Ovary (tissue), 7 donors: ENCODE measurements at regions not wholly inside any gene's neighbourhood (a gene's known extent, or its start where the extent isn't known, plus 50 kb on each side); places are given as distances from the start of the nearest gene placed in this dataset.

Experiments used
- DNase-seq, 5 donors: peaks; one replicate each; pipeline ENCODE4 v3.0.0-alpha.2; 2019 to 2020
- H3K27ac ChIP-seq, 2 donors: fragments of 200-600 bp; one replicate each; pipeline versions ENCODE4 v1.5.1 to v1.8.0; 2019 to 2022
- H3K27me3 ChIP-seq: fragments of 200-600 bp; one replicate; pipeline ENCODE4 v1.8.0; 2022
- H3K36me3 ChIP-seq: fragments of 200-600 bp; sonication (generic); one replicate; pipeline ENCODE4 v1.5.1; 2019
- H3K4me1 ChIP-seq: one replicate; pipeline ENCODE4 v1.8.1; 2013; ENCODE audit warnings: mild to moderate bottlenecking, moderate library complexity; ENCODE audit not compliant: insufficient read depth
- H3K4me3 ChIP-seq: fragments of 200-600 bp; sonication (generic); one replicate; pipeline ENCODE4 v1.5.1; 2017
- H3K9me3 ChIP-seq, 2 donors: fragments of 200-600 bp in 1 of 2; sonication (generic) in 1 of 2; one replicate each; pipeline versions ENCODE4 v1.5.1 to v1.8.1; 2013 to 2019; ENCODE audit warnings: mild to moderate bottlenecking in 1 of 2, moderate library complexity in 1 of 2
- CTCF ChIP-seq, 3 donors: fragments of 450-650 bp in 2 of 3; fragments of 200-600 bp in 1 of 3; IDR thresholded peaks; one replicate each; pipeline versions ENCODE4 v1.5.1 to v1.8.0; 2016 to 2022; ENCODE audit warnings: antibody characterized with exemption in 3 of 3, mild to moderate bottlenecking in 1 of 3
- EP300 ChIP-seq: sonication (generic); formaldehyde crosslinking; IDR thresholded peaks from one replicate; pipeline ENCODE4 v1.6.1; 2017; ENCODE audit warnings: antibody characterized with exemption
- POLR2A ChIP-seq: fragments of 450-650 bp; IDR thresholded peaks from one replicate; pipeline ENCODE4 v1.6.1; 2017; ENCODE audit warnings: antibody characterized with exemption, mild to moderate bottlenecking, moderate library complexity
- WGBS, 3 donors: extraction: QIAGEN DNeasy Blood & Tissue Kit in 1 of 3; methylation state at CpG; one replicate each; pipeline versions ENCODE4 v1.1.5 to v1.1.7; 2013 to 2017; 5-methylcytosine and 5-hydroxymethylcytosine counted together
- intact Hi-C, 4 donors: fragments of 100-400 bp; cut with DNase I; formaldehyde crosslinking; loops; one replicate each; pipeline versions ENCODE4 v1.11.0 to v1.15.1; 2022 to 2023
- donor health status: DM: no; HTN: no; CAD: no; lungs with moderate emphysema.
- donor health status: DM: no; HTN: no; CAD: no.
- donor health status: Bipolar disorder and iron deficiency.
- donor health status: DM: no; HTN: no; CAD: no.
- donor health status: DM: yes; HTN: yes; CAD: no.

GRCh38 chrX:45842207-45842925, 641.7 kb upstream of the DIPK2B start:
- no peak for DNase-seq
- TF ChIP-seq CTCF (IDR thresholded peaks at IDR 0.05) (no peak), POLR2A (no peak), EP300 (no peak)

GRCh38 chrX:45840411-45840950, 639.8 kb upstream of the DIPK2B start:
- no peaks in the 10 kb centered on the region for H3K4me1 ChIP-seq
- no peaks in the 10 kb centered on the region for H3K36me3 ChIP-seq
- no peaks in the 10 kb centered on the region for H3K27me3 ChIP-seq
- no peak overlapping the region for H3K4me3 ChIP-seq
- no peak overlapping the region for H3K27ac ChIP-seq
- intact Hi-C loops, result no loop called here
- no peak for DNase-seq
- WGBS, 3 donors, result 55 to 73% (median 64%) methylated on average over 3 of the region's 3 CpGs
- no peaks in the 10 kb centered on the region for H3K9me3 ChIP-seq
- TF ChIP-seq EP300 (no peak), CTCF (IDR thresholded peaks at IDR 0.05) (no peak), POLR2A (no peak)

More at GRCh38 chrX:45842207-45842925, 641.7 kb upstream of the DIPK2B start:
- Histone ChIP-seq H3K27ac (no peak overlapping the region), H3K27me3 (no peaks in the 10 kb centered on the region), H3K36me3 (no peaks in the 10 kb centered on the region), H3K9me3 (no peaks in the 10 kb centered on the region), H3K4me3 (no peak overlapping the region), H3K4me1 (no peaks in the 10 kb centered on the region)
- 44 to 48% (median 47%) methylated on average over 2 of the region's 2 CpGs for WGBS, 3 donors
- intact Hi-C loops, result no loop called here

GRCh38 chrX:45830343-45830742, 629.7 kb upstream of the DIPK2B start:
- no peaks in the 10 kb centered on the region for H3K27me3 ChIP-seq
- no peak overlapping the region for H3K4me3 ChIP-seq
- H3K27ac ChIP-seq, result no peak overlapping the region
- WGBS, 3 donors, result 75 to 76% (median 76%) methylated on average over 2 of the region's 2 CpGs
- intact Hi-C loops, result no loop called here
- H3K36me3 ChIP-seq, result no peaks in the 10 kb centered on the region
- no peak for DNase-seq
- H3K9me3 ChIP-seq, result no peaks in the 10 kb centered on the region
- no peaks in the 10 kb centered on the region for H3K4me1 ChIP-seq
- TF ChIP-seq CTCF (IDR thresholded peaks at IDR 0.05) (no peak), EP300 (no peak), POLR2A (no peak)

GRCh38 chrX:45824471-45824870, 623.8 kb upstream of the DIPK2B start:
- Histone ChIP-seq H3K36me3 (no peaks in the 10 kb centered on the region), H3K27me3 (no peaks in the 10 kb centered on the region), H3K4me1 (peaks cover 2% of the 10 kb centered on the region), H3K9me3 (no peaks in the 10 kb centered on the region), H3K4me3 (no peak overlapping the region), H3K27ac (no peak overlapping the region)
- 43 to 45% (median 44%) methylated on average over 6 of the region's 6 CpGs for whole genome bisulfite sequencing, 3 donors
- intact Hi-C loops, result no loop called here
- TF ChIP-seq EP300 (no peak), POLR2A (no peak), CTCF (IDR thresholded peaks at IDR 0.05) (no peak)
- DNase-seq, result peak in 4 of 5 donors; percentile 8 to 20 (median 20)
